Epithelial cell of esophagus (primary cell): ENCODE measurements at regions not wholly inside any gene's neighbourhood (a gene's known extent, or its start where the extent isn't known, plus 50 kb on each side); places are given as distances from the start of the nearest gene placed in this dataset.

Experiments used
- DNase-seq: peaks from one replicate; pipeline ENCODE4 v3.0.0; 2010; ENCODE audit warnings: low read depth
- H3K4me3 ChIP-seq: 2 replicates; pipeline ENCODE4 v1.5.1; 2011; ENCODE audit warnings: mild to moderate bottlenecking, low read length, control low read depth
- TF ChIP-seq, protein P1 (sequence below): IDR thresholded peaks from 2 replicates; pipeline ENCODE4 v1.5.1; 2011; ENCODE audit warnings: low read depth, mild to moderate bottlenecking, low read length, control low read depth, inconsistent platforms; ENCODE audit not compliant: insufficient read depth; ENCODE audit errors: missing control alignments

GRCh38 chr4:46684041-46684440 is 225.0 kb downstream of the COX7B2 start:
- H3K4me3 ChIP-seq, result no peak overlapping the region
- TF ChIP-seq, protein P1, sequence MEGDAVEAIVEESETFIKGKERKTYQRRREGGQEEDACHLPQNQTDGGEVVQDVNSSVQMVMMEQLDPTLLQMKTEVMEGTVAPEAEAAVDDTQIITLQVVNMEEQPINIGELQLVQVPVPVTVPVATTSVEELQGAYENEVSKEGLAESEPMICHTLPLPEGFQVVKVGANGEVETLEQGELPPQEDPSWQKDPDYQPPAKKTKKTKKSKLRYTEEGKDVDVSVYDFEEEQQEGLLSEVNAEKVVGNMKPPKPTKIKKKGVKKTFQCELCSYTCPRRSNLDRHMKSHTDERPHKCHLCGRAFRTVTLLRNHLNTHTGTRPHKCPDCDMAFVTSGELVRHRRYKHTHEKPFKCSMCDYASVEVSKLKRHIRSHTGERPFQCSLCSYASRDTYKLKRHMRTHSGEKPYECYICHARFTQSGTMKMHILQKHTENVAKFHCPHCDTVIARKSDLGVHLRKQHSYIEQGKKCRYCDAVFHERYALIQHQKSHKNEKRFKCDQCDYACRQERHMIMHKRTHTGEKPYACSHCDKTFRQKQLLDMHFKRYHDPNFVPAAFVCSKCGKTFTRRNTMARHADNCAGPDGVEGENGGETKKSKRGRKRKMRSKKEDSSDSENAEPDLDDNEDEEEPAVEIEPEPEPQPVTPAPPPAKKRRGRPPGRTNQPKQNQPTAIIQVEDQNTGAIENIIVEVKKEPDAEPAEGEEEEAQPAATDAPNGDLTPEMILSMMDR, result no peak
- DNase-seq, result no peak

GRCh38 chr4:46676364-46676763 is 232.7 kb downstream of the COX7B2 start:
- DNase-seq, result no peak
- TF ChIP-seq, protein P1, result no peak
- no peak overlapping the region for H3K4me3 ChIP-seq

DNA sequence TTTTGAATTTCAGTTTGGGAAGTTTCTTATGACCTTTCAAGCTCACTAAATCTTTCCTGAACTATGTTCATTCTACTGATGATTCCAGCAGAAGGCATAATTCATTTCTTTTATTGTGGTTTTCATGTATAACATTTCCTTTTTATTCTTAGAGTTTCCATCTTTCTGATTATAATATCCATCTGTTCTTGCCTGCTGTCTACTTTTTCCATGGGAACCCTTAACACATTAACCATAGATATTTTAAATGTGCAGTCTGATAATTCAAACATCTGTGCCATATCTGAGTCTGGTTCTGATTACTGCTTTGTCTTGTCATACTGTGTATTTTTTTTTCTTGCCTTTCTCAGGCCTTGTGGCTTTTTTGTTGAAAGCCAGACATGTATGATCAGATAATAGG is 234.7 kb downstream of the COX7B2 start:
- H3K4me3 ChIP-seq, result no peak overlapping the region
- TF ChIP-seq, protein P1, result no peak
- DNase-seq, result no peak

- no peak overlapping the region for H3K4me3 ChIP-seq
- no peak for DNase-seq
- TF ChIP-seq, protein P1, result no peak
Measured at GRCh38 chr4:46667790-46668189, 241.3 kb downstream of the COX7B2 start.

- TF ChIP-seq, protein P1, result no peak
- no peak for DNase-seq
- no peak overlapping the region for H3K4me3 ChIP-seq
Measured at GRCh38 chr4:46656071-46656470, 253.0 kb downstream of the COX7B2 start.

DNA sequence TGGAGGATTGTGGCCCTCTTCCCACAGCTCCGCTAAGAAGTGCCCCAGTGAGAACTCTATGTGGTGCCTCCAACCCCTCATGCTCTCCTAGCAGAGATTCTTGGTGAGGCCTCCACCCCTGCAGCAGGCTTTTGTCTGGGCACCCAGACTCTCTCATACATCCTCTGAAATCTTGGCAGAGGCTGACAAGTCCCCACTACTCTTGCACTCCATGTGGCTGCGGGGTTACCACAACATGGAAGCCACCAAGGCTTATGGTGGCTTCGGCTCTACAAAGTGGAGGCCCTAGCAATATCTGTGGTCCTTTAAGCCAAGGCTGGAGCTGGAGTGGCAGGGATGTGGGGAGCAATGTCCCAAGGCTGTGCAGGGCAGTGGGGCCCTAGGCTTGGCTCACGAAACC is 255.2 kb downstream of the COX7B2 start:
- DNase-seq, result no peak
- H3K4me3 ChIP-seq, result no peak overlapping the region
- TF ChIP-seq, protein P1, result no peak

GRCh38 chr4:46649390-46649789 is 259.5 kb upstream of the GABRA2 start:
- H3K4me3 ChIP-seq, result no peak overlapping the region
- no peak for DNase-seq
- TF ChIP-seq, protein P1, result no peak
